ENCODE measurements at regions not wholly inside any gene's neighbourhood (a gene's known extent, or its start where the extent isn't known, plus 50 kb on each side); places are given as distances from the start of the nearest gene placed in this dataset.

DNA sequence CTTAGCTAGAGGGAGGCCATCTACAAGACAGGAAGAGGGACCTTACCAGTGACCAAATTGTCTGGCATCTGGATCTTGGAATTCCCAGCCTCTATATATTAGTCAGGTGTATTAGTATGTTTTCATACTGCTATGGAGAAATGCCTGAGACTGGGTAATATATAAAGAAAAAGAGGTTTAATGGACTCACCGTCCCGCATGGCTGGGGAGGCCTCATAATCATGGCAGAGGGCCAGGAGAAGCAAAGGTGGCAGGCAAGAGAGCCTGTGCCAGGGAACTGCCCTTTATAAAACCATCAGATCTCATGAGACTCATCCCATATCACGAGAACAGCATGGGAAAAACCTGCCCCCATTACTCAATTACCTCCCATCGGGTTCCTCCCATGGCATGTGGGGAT lies 500.2 kb downstream of the SHISA9 start:
- Histone ChIP-seq H3K4me3 (no peak overlapping the region), H3K36me3 (replicated peaks in 1 of 2; ENCODE audit: insufficient read depth in 1 of 2, low read depth in 2 of 2) (no peaks in the 10 kb centered on the region), H3K4me1 (no peaks in the 10 kb centered on the region), H3K27ac (no peak overlapping the region), H3K27me3 (no peaks in the 10 kb centered on the region), H3K9me3 (no peaks in the 10 kb centered on the region)
- no peak for ATAC-seq
- no peak for DNase-seq
- intact Hi-C loops (cut with DNase I): no loop called here
- WGBS, 2 donors: 77 to 82% methylated on average over 4 of the region's 4 CpGs
- TF ChIP-seq, protein P1, sequence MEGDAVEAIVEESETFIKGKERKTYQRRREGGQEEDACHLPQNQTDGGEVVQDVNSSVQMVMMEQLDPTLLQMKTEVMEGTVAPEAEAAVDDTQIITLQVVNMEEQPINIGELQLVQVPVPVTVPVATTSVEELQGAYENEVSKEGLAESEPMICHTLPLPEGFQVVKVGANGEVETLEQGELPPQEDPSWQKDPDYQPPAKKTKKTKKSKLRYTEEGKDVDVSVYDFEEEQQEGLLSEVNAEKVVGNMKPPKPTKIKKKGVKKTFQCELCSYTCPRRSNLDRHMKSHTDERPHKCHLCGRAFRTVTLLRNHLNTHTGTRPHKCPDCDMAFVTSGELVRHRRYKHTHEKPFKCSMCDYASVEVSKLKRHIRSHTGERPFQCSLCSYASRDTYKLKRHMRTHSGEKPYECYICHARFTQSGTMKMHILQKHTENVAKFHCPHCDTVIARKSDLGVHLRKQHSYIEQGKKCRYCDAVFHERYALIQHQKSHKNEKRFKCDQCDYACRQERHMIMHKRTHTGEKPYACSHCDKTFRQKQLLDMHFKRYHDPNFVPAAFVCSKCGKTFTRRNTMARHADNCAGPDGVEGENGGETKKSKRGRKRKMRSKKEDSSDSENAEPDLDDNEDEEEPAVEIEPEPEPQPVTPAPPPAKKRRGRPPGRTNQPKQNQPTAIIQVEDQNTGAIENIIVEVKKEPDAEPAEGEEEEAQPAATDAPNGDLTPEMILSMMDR (IDR thresholded peaks at IDR 0.05): no peak
- no peak for TF ChIP-seq POLR2A (IDR thresholded peaks at IDR 0.05)

DNA sequence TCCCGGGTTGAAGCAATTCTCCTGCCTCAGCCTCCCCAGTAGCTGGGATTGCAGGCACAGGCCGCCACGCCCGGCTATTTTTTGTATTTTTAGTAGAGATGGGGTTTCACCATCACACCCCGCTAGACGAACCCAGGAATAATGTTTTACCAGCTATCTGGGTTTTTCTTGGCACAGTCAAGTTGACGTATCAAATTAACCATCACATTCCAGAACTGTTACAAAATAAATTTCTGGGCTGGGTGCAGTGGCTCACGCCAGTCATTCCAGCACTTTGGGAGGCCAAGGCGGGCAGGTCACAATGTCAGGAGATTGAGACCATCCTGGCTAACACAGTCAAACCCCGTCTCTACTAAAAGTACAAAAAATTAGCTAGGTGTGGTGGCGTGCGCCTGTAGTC lies 501.2 kb downstream of the SHISA9 start:
- Histone ChIP-seq H3K9me3 (no peaks in the 10 kb centered on the region), H3K36me3 (replicated peaks in 1 of 2; ENCODE audit: insufficient read depth in 1 of 2, low read depth in 2 of 2) (no peaks in the 10 kb centered on the region), H3K27ac (no peak overlapping the region), H3K27me3 (no peaks in the 10 kb centered on the region), H3K4me3 (no peak overlapping the region), H3K4me1 (no peaks in the 10 kb centered on the region)
- TF ChIP-seq, protein P1 (IDR thresholded peaks at IDR 0.05): no peak
- TF ChIP-seq POLR2A (IDR thresholded peaks at IDR 0.05): no peak
- DNase-seq (no peak), ATAC-seq (no peak)
- intact Hi-C loops (cut with DNase I): no loop called here
- 76 to 78% methylated on average over 12 of the region's 12 CpGs for WGBS, 2 donors

DNA sequence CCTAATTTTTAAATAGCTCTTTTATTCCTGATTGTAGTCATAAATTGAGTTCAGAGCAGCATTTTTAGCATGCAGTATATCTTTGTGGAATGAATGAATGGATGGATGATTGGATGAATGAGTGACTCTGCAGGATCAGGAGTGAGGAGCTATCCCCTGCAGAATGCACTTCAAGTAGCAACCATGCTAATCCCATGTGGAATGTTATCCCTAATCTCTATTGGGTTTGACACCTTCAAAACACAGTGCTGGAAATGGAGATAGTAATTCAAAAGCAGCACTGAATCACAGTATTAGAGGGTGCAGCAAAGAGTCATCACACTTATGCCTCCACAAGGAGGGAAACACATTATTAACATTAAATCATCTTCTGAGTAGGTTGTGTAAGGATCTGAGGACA lies 501.9 kb downstream of the SHISA9 start:
- Histone ChIP-seq H3K36me3 (replicated peaks in 1 of 2; ENCODE audit: insufficient read depth in 1 of 2, low read depth in 2 of 2) (no peaks in the 10 kb centered on the region), H3K4me1 (no peaks in the 10 kb centered on the region), H3K9me3 (no peaks in the 10 kb centered on the region), H3K27me3 (no peaks in the 10 kb centered on the region), H3K27ac (no peak overlapping the region), H3K4me3 (no peak overlapping the region)
- DNase-seq (no peak), ATAC-seq (no peak)
- no peak for TF ChIP-seq POLR2A (IDR thresholded peaks at IDR 0.05)
- TF ChIP-seq, protein P1 (IDR thresholded peaks at IDR 0.05): no peak
- intact Hi-C loops (cut with DNase I): no loop called here

DNA sequence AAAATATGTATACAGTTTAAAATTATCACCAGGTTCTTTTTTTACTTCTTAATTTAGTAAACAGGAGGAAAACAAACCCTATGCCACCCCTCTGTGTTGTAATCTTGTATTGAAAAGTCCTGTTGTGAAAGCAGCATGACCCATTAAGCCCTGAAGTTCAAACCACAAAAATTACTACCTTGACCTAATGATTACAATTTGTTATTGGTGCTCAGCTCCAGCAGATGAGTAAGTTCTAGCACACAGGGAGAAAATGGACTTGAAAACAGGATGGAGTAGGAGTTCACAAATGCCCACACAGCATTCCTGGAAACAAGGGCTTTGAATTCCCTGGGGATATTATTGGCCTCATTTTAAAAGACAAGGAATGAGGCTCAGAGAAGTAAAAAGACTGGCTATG lies 505.8 kb upstream of the ERCC4 start:
- ATAC-seq: no peak
- H3K9me3 ChIP-seq: no peaks in the 10 kb centered on the region
- no peaks in the 10 kb centered on the region for H3K36me3 ChIP-seq (replicated peaks in 1 of 2; ENCODE audit: insufficient read depth in 1 of 2, low read depth in 2 of 2)
- H3K4me1 ChIP-seq: no peaks in the 10 kb centered on the region
- no peak overlapping the region for H3K4me3 ChIP-seq
- intact Hi-C loops (cut with DNase I): no loop called here
- H3K27ac ChIP-seq: no peak overlapping the region
- no peak for DNase-seq
- no peaks in the 10 kb centered on the region for H3K27me3 ChIP-seq
- no peak for TF ChIP-seq POLR2A (IDR thresholded peaks at IDR 0.05)
- TF ChIP-seq, protein P1 (IDR thresholded peaks at IDR 0.05): no peak

DNA sequence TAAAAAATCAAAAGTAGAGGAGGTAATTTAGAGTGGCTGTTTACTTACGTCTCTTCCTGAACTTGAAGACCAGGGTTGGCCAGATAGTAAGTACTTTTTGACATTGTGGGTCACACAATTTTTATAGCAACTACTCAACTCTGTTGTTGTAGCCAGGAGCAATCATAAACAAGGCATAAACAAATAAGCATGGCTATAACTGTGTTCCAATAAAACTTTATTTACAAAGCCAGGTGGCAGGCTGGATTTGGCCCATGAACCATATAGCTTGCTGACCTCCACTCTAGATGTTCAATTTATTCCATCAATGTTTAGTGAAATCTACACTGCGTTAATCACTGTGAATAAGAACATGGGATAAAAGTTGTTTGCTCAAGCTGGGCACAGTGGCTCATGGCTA lies 500.4 kb upstream of the ERCC4 start:
- Histone ChIP-seq H3K27ac (no peak overlapping the region), H3K27me3 (no peaks in the 10 kb centered on the region), H3K36me3 (replicated peaks in 1 of 2; ENCODE audit: insufficient read depth in 1 of 2, low read depth in 2 of 2) (no peaks in the 10 kb centered on the region), H3K4me3 (no peak overlapping the region), H3K9me3 (no peaks in the 10 kb centered on the region), H3K4me1 (no peaks in the 10 kb centered on the region)
- TF ChIP-seq POLR2A (IDR thresholded peaks at IDR 0.05): no peak
- TF ChIP-seq, protein P1 (IDR thresholded peaks at IDR 0.05): no peak
- DNase-seq (no peak), ATAC-seq (no peak)
- intact Hi-C loops (cut with DNase I): no loop called here
- 53 to 66% methylated on average over 2 of the region's 2 CpGs for WGBS, 2 donors
